Hepatocyte (in vitro differentiated cells): ENCODE measurements at regions not wholly inside any gene's neighbourhood (a gene's known extent, or its start where the extent isn't known, plus 50 kb on each side); places are given as distances from the start of the nearest gene placed in this dataset.

Experiments used
- DNase-seq: peaks from one replicate; pipeline ENCODE4 v3.0.0-alpha.2; 2016; ENCODE audit warnings: low spot score
- H2AFZ ChIP-seq: fragments of 200-600 bp; sonication (generic); 2 replicates; pipeline ENCODE4 v1.6.0; 2016; ENCODE audit warnings: antibody characterized with exemption, mild to moderate bottlenecking
- H3K27ac ChIP-seq: fragments of 200-600 bp; sonication (generic); 2 replicates; pipeline ENCODE4 v1.5.1; 2016; ENCODE audit warnings: mild to moderate bottlenecking
- H3K27me3 ChIP-seq: fragments of 200-600 bp; sonication (generic); 2 replicates; pipeline ENCODE4 v1.6.1; 2016
- H3K36me3 ChIP-seq: fragments of 200-600 bp; sonication (generic); replicated peaks from 2 replicates; pipeline ENCODE4 v1.5.1; 2016; ENCODE audit warnings: low read depth; ENCODE audit not compliant: insufficient read depth
- H3K4me1 ChIP-seq: fragments of 200-600 bp; sonication (generic); 2 replicates; pipeline ENCODE4 v1.5.1; 2016; ENCODE audit warnings: mild to moderate bottlenecking, moderate library complexity; ENCODE audit not compliant: insufficient read depth
- H3K4me2 ChIP-seq: fragments of 200-600 bp; sonication (generic); 2 replicates; pipeline ENCODE4 v1.6.0; 2016
- H3K4me3 ChIP-seq: fragments of 200-600 bp; sonication (generic); 2 replicates; pipeline ENCODE4 v1.5.1; 2016; ENCODE audit warnings: mild to moderate bottlenecking
- H3K79me2 ChIP-seq: fragments of 200-600 bp; sonication (generic); 2 replicates; pipeline ENCODE4 v1.6.0; 2017; ENCODE audit warnings: mild to moderate bottlenecking
- H3K9me2 ChIP-seq: fragments of 200-600 bp; sonication (generic); replicated peaks from 2 replicates; pipeline ENCODE4 v1.6.0; 2017; ENCODE audit warnings: mild to moderate bottlenecking; ENCODE audit not compliant: insufficient read depth
- H3K9me3 ChIP-seq: fragments of 200-600 bp; sonication (generic); 2 replicates; pipeline ENCODE4 v1.5.1; 2016; ENCODE audit warnings: low read depth, mild to moderate bottlenecking
- H4K20me1 ChIP-seq: fragments of 200-600 bp; sonication (generic); 2 replicates; pipeline ENCODE4 v1.6.0; 2016; ENCODE audit warnings: mild to moderate bottlenecking; ENCODE audit not compliant: insufficient read depth, poor library complexity, severe bottlenecking
- EZH2 ChIP-seq: fragments of 200-600 bp; sonication (generic); IDR thresholded peaks from 2 replicates; pipeline ENCODE4 v1.6.1; 2016; ENCODE audit warnings: antibody characterized with exemption, mild to moderate bottlenecking, borderline replicate concordance
- EZH2phosphoT487 ChIP-seq: fragments of 200-600 bp; sonication (generic); IDR thresholded peaks from one replicate; pipeline ENCODE4 v1.6.1; 2018; ENCODE audit warnings: antibody characterized with exemption, mild to moderate bottlenecking, low read depth, moderate library complexity; ENCODE audit not compliant: unreplicated experiment, severe bottlenecking
- WGBS: methylation state at CpG from one replicate; pipeline ENCODE4 v1.1.6; 2016; ENCODE audit warnings: low lambda C conversion rate; ENCODE audit errors: missing lambda C conversion rate; 5-methylcytosine and 5-hydroxymethylcytosine counted together
- TF ChIP-seq, protein P1 (sequence below): fragments of 200-600 bp; sonication (generic); IDR thresholded peaks from 2 replicates; pipeline ENCODE4 v1.5.1; 2016; ENCODE audit warnings: antibody characterized with exemption, mild to moderate bottlenecking; ENCODE audit not compliant: poor library complexity

GRCh38 chr22:47370448-47371262, 608.2 kb downstream of the TBC1D22A start:
- Histone ChIP-seq H3K27me3 (no peaks in the 10 kb centered on the region), H2AFZ (no peak overlapping the region)

DNA sequence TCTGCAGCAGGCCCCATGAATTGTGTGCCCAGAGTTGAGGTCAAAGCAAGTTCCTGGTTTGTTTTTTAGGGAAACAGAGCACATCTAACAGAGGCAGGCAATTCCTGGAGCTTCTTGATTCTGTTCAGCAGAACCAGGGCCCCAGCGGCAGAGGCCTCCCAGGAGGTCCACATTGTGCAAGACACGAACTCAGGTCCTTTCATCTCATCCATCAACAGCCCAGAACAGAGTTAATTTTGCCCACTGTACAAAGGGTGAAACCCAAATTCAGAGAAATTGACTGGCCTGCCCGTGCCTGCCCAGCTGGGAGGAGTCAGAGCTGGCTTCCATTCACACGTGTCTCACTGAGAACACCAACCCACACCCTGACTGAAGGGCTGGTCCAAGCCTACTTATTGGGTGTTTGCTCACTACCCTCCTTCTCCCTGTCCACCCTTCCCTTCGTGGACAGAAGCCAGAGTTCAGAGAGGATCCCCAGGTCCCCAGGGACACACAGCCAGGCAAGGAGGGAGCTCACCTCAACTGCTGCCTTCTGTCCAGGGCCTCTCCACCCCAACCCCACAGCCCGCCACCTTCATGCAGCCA, 607.1 kb downstream of the TBC1D22A start:
- no peaks in the 10 kb centered on the region for H4K20me1 ChIP-seq
- H3K4me2 ChIP-seq: no peak overlapping the region
- no peaks in the 10 kb centered on the region for H3K9me2 ChIP-seq
- H3K4me3 ChIP-seq: no peak overlapping the region
- TF ChIP-seq, protein P1, sequence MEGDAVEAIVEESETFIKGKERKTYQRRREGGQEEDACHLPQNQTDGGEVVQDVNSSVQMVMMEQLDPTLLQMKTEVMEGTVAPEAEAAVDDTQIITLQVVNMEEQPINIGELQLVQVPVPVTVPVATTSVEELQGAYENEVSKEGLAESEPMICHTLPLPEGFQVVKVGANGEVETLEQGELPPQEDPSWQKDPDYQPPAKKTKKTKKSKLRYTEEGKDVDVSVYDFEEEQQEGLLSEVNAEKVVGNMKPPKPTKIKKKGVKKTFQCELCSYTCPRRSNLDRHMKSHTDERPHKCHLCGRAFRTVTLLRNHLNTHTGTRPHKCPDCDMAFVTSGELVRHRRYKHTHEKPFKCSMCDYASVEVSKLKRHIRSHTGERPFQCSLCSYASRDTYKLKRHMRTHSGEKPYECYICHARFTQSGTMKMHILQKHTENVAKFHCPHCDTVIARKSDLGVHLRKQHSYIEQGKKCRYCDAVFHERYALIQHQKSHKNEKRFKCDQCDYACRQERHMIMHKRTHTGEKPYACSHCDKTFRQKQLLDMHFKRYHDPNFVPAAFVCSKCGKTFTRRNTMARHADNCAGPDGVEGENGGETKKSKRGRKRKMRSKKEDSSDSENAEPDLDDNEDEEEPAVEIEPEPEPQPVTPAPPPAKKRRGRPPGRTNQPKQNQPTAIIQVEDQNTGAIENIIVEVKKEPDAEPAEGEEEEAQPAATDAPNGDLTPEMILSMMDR: no peak
- TF ChIP-seq EZH2 (no peak), EZH2phosphoT487 (no peak)
- 48% methylated on average over 6 of the region's 6 CpGs for WGBS
- no peaks in the 10 kb centered on the region for H3K79me2 ChIP-seq
- H3K27ac ChIP-seq: no peak overlapping the region
- H3K4me1 ChIP-seq: no peaks in the 10 kb centered on the region
- H3K9me3 ChIP-seq: no peaks in the 10 kb centered on the region
- H3K36me3 ChIP-seq: no peaks in the 10 kb centered on the region
- no peak overlapping the region for H2AFZ ChIP-seq
- no peak for DNase-seq
- no peaks in the 10 kb centered on the region for H3K27me3 ChIP-seq

More at GRCh38 chr22:47370448-47371262, 608.2 kb downstream of the TBC1D22A start:
- H3K4me2 ChIP-seq: no peak overlapping the region
- no peak for TF ChIP-seq EZH2
- no peak for TF ChIP-seq EZH2phosphoT487
- TF ChIP-seq, protein P1: no peak
- no peak overlapping the region for H3K27ac ChIP-seq
- H3K4me1 ChIP-seq: no peaks in the 10 kb centered on the region
- DNase-seq: no peak
- no peak overlapping the region for H3K4me3 ChIP-seq
- 64% methylated on average over 18 of the region's 18 CpGs for WGBS
- H4K20me1 ChIP-seq: no peaks in the 10 kb centered on the region
- no peaks in the 10 kb centered on the region for H3K9me3 ChIP-seq
- no peaks in the 10 kb centered on the region for H3K79me2 ChIP-seq
- H3K36me3 ChIP-seq: no peaks in the 10 kb centered on the region
- no peaks in the 10 kb centered on the region for H3K9me2 ChIP-seq

- Histone ChIP-seq H4K20me1 (no peaks in the 10 kb centered on the region), H3K4me1 (no peaks in the 10 kb centered on the region), H2AFZ (no peak overlapping the region), H3K27me3 (no peaks in the 10 kb centered on the region), H3K9me2 (no peaks in the 10 kb centered on the region), H3K27ac (no peak overlapping the region), H3K9me3 (no peaks in the 10 kb centered on the region), H3K79me2 (no peaks in the 10 kb centered on the region), H3K4me2 (no peak overlapping the region), H3K36me3 (no peaks in the 10 kb centered on the region), H3K4me3 (no peak overlapping the region)
- WGBS: 68% methylated on average over 8 of the region's 8 CpGs
- DNase-seq: no peak
- TF ChIP-seq, protein P1: no peak
- no peak for TF ChIP-seq EZH2phosphoT487
- TF ChIP-seq EZH2: no peak
Observed at GRCh38 chr22:47369020-47369419, 606.6 kb downstream of the TBC1D22A start.
